ENCODE measurements at regions not wholly inside any gene's neighbourhood (a gene's known extent, or its start where the extent isn't known, plus 50 kb on each side); places are given as distances from the start of the nearest gene placed in this dataset.

DNA sequence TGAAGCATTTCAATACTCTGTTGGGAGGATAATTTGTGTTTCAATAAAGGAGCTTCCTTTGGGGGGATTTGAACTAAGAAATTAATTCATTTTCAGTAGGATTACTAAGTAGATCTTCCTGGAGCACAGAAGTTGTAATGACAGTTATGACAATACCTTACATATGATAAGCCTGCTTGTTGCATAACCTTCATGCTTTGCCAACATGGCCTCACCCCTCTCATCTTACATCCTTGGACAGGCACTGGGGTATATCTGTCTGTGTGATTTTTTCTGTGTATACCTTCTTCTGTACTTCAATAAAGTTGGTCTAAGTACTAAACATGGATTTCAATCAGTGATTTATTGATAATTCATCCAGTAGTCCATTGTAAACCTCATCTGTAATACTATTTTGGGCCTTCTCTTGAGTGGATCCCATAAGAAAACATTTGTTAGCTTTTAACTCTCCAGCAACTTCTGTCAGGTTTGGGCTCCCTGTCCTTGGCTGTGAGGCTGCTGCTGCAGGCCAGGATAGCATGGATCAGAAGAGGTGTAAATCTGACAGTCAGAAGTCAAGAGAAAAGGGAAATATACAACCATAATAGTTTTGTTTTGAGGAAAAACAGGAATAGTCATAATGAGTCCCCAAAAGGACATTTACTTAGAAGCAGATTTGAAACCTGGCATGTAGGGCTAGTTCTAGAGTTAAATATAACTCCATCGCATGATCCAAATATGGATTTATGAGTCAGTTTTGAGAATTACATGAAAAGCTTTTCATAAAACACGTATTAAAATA is 422.2 kb downstream of the KLF5 start:
- no peak for DNase-seq

DNA sequence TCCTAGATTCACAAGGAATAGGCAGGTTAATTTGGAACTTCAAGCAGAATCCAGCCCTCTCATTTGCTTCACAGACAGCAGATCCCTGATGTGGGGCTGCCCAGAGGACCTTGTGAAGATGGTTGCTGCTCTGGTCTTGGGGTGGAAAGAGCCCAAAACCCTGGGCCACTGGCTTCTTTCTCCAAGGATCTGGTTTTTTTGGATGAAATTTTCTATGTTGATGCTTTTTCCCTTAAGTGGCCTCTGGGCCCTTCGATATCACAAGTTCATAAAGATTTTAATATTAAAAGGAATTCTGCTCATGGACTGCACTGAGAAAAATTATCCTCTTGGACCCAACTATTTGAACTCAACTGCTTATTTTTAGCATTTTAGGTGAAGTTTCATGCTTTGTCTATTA is 421.1 kb downstream of the KLF5 start:
- no peak for DNase-seq

DNA sequence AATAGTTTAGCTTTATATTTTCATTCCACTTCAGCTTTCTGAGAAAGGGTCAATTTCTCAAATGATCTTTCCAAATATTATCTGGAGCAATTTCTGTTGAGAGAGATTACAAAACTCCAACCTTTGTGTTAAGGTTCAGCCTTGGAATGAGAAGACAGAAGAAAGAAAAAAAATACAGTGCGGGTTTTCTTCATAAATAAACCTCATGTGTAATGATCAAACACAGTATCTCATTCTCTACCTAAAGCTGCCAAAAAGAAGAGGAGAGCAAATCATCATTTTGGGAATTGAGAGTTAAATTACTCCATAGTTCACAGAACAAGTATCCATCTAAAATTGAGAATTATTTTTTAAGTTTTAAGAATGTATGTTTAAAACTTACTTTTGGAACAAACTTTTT is 420.5 kb downstream of the KLF5 start:
- DNase-seq = no peak

DNA sequence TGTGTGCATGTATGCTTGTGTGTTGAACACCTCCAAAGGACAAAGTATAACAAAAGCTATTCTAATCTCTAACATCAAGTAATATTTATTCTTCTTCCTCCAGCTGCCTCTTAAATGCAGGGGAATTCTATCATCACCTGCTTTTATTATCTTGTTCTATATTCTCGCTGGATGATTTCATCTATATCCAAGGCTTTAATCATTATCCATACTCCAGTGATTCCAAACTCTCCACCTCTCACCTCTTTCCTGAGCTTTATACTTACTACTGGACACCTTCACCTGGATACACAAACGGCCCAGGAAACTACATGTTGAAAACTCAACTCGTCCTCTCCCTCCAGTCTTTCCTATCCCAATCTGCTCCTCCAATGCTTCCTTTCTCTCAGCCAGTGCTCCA is 418.6 kb downstream of the KLF5 start:
- DNase-seq = no peak

DNA sequence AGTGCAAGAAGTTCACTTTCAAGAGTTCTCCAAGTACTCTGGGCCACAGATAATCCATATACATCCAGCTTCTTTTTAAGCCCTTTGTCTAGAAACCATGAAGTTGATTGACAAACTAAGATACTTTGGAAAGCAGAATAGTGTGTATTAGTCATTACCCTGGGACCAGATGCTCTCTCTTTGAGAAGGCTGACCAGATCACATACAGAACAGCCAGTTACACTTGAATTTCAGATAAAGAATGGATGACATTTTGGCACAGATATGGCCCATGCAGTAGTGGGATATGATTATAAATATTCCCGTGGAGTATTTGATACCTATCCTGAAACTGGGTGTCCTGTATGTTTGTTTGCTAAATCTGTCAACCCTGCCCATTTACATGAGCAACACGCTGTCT is 414.2 kb downstream of the KLF5 start:
- DNase-seq = no peak

DNA sequence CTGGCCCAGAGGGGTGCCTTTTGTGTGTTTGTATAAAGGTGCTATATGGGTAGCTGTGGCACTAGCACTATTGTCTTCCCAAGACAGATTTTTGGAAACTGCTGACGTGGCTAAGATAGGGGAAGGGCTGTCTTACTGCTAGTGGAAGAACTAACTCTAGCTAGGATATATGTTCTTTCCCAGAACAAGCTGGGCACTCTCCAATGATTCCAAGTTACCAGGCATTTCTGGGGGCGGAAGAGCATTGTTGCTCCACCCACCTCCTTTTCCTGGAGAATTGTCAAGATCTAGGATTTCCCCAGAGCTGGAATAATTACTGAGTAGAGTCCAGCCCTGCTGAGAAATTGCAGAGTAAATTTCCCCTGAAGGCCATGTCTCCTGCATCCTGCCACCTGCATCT is 408.3 kb downstream of the KLF5 start:
- DNase-seq = no peak

DNA sequence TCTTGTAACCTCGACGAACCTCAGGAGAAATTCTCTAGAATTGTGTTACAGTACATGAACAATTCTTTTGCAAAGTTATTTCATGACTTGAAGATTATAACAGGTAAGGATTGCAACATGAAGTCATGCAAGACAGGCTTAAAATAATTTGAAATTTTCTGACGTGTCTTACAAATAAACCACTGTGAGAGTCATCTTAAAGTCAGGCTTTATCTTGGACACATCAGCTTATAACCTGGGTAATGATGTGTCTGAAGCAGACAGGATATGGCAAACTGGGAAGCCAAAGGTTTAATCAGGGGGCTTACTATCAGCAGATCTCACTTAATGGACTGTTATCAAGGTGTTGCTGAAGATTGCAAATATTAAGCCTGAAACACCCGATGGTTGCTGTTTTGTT is 407.8 kb downstream of the KLF5 start:
- no peak for DNase-seq

DNA sequence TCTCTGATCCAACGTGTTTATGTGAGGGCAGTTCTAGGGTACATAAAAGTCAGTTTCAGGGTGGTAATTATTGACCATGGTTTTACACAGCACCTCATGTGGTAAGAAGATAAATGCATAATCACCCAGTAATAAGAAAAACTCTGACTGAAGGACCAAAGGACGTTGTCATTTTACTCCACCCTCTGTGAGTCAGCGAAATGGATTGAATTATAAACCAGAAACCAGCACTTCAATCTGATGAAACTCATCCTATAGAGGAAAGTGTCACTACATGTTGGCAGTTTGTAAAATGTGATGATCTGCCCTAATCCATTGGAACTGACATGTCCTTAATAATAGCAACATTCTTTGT is 406.8 kb downstream of the KLF5 start:
- DNase-seq = no peak

DNA sequence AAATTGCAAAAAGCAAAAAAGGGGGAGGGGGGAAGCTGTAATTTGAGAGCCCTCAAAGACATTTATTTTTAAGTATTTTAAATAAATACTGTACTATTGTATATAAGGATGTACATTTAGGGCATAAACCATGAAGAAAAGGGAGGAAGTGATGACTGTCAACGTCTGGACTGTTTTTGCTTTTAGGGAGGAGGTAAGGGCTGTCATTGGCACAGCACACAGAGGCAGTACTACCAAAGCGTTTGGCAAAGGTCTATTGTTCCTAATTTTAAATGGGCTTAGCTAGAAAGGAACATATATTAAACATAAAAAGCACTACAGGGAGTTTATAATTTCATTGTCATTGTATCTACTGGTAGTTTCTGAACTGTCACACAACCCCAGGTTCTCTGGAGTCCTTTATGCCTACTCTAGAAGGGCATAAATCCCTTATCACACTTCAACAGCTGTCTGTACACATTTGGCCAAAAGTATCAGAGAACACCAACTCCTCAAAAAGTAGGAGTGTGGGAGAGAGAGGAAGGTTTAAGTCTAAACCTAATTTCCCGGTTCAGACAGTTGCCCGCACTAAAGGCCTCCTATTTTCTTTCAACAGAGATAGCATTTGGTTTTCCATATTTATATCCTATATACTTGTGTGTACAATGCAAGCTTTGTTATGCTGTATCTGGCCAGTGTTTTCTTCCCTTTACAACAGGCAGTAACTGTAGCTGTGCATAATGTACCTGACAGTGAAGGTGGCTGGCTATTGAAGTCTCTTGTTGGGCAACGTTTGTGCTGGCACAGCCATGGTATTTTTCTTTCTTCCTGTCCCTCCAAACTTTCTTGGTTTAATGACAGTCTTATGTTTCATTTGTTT is 406.2 kb downstream of the KLF5 start:
- DNase-seq = no peak

DNA sequence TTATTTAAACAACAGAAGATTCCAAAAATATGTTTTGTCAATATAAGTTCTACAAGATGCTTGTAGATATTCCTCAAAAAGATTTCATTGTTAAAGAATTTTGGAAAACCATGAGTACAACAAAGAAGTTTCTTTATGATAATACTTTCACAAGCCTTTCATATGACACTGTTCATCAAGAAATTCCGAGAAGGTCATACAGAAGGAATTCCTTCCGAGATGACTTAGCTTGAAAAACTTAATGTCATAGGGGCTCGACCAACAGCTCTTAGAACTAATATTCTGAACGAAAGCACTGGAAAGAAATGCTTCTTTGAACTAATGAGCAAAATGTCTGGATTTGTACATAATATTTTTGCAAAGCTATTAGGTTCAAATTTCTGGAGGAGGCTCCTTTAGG is 403.4 kb downstream of the KLF5 start:
- DNase-seq = no peak

DNA sequence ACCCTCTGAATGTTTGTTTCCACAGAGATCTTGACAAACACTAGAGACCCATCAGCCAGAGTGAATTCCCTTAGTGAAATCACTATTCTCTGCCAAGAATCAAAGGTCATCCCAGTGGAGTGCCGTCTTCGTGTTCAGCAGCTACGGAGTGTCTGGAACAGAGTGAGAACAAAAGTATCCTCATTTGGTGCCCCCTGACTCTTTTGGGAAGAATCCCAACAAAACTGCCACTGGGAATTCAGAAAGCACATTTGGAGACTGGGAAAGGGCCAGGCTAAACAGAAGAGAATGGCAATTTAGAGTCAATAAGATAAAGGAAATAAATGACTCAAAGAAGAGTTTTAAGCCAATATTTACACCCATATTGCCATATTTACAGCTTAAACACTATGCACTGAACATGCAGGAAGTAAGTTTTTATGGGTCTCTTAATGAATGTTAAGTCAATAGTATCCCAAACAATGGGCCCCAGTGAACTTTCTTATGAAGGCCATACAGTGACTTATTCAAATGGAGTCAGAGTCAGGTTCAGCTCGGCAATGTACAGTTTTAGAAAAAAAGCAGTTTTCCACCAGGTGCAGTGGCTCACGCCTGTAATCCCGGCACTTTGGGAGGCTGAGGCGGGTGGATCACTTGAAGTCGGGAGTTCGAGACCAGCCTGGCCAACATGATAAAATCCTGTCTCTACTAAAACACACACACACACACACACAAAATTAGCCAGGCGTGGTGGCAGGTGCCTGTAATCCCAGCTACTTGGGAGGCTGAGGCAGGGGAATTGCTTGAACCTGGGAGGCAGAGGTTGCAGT is 392.6 kb downstream of the KLF5 start:
- no peak for DNase-seq

DNA sequence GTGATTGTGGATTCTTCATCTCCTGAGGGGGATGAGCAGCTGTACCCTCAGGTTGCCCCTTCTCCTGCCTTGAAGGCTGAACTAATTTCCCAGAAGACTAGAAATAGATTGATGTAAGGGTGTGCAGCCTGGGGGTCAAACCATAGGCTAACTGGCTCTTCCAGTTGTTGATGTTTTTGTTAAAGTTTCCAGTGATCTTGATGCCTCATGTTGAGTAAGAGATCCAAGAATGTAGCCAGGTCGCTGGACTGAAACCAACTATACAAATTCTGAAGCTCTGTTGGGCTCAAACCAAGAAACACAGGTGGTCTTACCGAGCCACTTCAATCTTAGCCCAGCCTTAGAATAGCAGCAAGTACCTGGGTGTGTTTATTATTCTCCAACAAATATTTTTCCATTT is 391.8 kb downstream of the KLF5 start:
- no peak for DNase-seq

DNA sequence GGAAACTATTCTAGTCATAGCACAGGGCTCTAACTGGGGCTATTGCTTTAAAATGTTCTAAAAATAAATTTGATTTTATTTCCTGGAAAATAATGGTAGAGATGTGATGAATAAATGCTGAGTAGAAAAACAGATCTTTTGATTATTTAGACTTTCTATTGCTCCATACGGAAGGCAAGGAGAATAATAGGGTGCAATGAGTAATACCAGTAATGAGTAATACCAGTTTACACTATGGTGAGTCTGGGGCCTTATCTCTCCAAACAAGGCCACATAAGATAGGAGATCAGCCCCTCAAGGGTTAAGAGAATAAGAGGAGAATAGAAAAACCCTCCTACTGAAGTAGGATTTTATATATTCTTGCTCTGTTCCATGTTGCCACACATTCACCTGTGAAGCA is 390.4 kb downstream of the KLF5 start:
- DNase-seq = no peak

DNA sequence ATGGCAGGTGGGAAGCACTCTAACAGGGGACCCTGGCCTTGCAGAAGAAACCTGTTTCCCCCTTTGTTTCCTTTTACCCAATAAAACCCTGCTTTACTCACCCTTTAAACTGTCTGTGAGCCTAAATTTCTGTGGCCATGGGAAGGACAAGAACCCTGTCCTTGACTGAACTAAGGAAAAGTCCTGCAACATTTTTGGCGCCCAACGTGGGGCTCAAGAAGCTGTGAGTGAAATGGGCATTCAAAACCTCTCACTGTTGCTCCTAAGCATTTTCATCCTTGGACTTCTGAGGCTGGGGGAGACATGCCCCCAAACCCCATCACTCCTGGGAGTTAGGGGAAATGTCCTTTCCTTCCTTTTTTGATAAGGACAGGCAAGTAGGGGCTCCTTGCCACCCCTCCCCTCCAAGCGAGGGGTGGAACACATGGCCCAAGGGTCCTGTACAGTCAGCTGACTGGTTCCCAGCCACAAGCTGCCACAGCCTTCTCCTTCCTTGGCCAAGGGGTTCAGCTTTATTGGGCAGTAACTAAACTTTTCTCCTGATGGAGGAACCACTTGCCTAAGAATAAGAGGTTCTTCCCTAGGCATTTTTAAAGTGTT is 381.6 kb downstream of the KLF5 start:
- no peak for DNase-seq

DNA sequence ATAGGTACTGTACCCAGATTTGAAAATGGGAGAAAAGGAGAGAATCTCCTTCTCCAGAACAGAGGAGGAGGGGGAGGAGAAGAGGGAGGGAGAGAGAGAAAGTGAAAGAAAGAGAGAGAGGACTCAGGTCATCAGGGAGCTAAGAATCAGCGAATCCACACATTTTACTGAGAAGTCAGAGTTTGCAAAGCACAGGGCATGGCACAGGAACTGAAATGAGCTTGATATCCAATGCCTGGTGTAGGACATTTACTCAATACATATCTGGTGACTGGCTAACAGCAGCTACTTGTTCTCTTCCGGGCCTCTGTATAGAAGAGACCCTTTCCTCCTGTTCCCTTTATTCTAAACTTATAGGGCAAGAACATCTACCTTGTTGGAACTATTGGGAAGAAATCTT is 375.1 kb downstream of the KLF5 start:
- no peak for DNase-seq

DNA sequence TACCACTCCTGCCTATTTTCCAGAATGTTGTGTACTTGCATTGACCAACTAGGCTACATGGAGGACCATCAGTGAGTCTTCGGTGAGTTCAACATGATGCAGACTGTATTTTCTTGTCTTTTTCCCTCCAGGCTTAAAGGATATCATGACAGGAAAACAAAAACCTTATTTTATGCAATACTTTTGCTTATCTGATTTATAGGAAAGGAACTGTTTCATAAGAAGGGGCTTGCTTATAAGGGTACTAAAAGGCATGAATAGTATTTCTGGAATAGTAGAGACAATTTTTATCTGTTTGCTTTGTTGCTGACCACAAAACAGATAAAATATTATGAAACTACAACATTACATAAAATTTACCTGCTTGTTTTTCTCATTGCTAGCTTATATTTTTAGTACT is 374.7 kb downstream of the KLF5 start:
- DNase-seq = no peak

DNA sequence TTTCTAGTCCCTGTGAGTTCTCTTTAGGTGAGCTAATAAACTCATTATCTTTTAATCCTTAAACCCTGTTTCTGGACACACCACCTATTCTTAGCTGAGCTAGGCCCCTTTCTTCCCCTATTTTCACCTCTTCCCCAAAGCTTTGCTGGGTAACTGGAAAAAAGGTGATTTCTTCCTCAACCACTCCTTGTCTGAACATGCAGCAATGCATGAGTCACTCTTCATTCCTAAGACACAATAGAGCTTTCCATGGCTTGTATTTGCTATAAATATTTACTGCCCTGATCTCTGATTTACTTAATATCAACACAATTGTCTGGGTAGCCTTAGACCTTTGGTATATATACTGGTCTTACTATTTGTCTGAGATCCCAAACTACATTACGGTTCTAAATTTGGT is 370.9 kb downstream of the KLF5 start:
- DNase-seq = no peak

DNA sequence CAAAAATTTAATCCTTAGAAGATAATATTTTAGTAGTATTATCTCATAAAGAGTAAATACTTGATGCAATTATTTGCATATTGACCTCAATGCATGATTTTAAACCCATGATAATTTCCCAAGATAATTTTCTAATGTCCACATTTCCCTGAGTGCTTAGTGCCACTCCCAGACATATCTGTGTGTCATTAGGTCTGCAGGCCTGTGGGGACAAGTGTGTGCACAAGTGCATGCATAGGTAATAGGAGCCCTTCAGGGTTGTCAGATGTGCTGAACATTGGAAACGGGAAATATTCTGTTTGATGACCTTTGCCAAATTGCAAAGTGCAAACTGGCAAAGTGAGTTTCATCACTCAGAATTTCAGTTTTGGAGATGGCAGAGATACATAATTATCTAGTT is 369.9 kb downstream of the KLF5 start:
- DNase-seq = no peak

DNA sequence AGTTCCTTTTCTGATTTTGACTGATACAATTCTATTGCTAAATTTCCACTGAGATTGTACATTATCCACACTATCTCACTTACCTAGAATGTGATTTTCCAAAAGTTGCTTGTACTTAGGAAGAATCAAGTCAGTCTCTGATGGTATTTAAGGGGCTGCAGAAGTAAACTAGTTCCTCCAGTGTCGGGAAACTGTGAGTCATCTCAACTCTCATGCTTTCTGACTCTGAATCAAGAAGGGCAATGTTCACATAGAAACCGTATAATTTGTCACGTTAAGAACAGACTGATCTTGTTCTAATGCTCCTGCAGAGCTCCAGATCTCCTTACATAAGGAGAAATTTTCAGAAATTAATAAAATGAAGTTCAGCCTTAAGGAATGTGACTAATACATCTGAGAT is 369.3 kb downstream of the KLF5 start:
- DNase-seq = no peak

DNA sequence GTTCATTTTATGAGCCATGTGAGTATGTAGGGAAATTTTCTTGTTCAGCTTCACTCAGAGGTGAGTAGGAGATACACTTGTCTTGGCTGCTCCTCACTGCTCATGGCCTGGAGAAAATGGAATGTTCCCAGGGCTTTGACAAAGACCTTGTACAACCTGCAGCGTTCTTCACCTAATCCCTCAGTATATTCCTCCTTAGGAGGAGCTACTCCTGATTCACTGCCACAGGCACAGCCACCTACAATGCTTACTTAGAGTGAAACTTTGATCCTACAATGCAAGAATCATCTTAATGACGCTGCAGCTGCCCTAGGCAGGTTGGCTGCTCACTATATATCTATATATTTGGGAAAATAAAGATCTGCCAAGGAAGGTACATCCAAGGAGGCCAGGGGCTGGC is 364.2 kb downstream of the KLF5 start:
- DNase-seq = no peak

DNA sequence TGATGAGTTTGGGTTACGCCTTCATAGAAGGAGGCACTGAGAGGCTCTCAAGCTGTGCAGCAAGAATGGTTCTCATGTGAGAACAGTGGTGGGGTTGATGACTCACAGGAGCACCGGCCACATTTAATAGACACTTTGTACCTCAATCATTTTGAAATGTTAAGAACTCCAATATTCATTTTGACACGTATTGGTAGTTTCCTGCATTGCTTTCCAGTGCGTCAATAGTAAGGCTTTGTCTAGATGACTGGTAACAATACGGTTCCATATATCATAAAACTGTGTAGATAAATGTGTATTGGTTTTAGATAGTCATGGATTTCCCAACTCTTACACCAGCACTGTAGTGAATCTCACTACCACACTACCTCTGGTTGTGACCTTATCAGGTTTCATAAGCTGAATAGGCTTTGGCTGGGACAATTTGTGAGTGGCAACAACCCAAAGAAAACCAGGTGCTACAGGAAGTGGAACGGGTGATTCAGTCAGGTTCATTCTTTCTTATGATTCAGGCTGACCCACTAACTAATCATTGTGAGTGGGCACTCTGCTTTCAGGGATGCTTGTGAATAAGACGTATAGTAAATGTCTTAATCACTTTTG is 362.6 kb downstream of the KLF5 start:
- DNase-seq = peak; percentile 33

DNA sequence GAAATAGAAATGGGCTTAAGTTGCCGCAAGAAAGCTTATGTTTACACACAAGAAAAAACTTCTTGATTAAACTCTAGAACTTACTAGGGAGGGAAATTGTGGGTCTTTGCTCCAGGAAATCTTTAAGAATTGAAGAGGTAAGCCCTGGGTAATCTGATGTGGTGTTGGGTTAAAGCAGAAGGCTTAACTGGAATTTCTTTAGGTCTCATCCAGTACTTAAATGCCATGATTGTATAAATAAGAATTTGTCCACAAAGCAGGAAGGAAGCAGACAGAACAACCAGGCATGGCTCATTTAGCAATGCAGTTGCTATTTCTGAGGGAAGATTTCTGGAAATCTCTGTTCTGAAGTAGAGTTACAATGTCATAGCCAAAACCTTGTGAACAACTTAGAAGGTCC is 360.4 kb downstream of the KLF5 start:
- no peak for DNase-seq
